ENCODE measurements at regions not wholly inside any gene's neighbourhood (a gene's known extent, or its start where the extent isn't known, plus 50 kb on each side); places are given as distances from the start of the nearest gene placed in this dataset.

GRCh38 chr18:46289931-46290330 lies 185.7 kb downstream of the HAUS1 start:
- TF ChIP-seq, protein P1, sequence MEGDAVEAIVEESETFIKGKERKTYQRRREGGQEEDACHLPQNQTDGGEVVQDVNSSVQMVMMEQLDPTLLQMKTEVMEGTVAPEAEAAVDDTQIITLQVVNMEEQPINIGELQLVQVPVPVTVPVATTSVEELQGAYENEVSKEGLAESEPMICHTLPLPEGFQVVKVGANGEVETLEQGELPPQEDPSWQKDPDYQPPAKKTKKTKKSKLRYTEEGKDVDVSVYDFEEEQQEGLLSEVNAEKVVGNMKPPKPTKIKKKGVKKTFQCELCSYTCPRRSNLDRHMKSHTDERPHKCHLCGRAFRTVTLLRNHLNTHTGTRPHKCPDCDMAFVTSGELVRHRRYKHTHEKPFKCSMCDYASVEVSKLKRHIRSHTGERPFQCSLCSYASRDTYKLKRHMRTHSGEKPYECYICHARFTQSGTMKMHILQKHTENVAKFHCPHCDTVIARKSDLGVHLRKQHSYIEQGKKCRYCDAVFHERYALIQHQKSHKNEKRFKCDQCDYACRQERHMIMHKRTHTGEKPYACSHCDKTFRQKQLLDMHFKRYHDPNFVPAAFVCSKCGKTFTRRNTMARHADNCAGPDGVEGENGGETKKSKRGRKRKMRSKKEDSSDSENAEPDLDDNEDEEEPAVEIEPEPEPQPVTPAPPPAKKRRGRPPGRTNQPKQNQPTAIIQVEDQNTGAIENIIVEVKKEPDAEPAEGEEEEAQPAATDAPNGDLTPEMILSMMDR (IDR thresholded peaks at IDR 0.05; ENCODE audit: low read depth, low read length), result no peak
- TF ChIP-seq MYC (IDR thresholded peaks at IDR 0.05; ENCODE audit: low read depth, low read length) (no peak), POLR2A (IDR thresholded peaks at IDR 0.05; ENCODE audit: extremely low read depth, insufficient read length) (no peak)
